Fibroblast of lung (primary cell): ENCODE measurements at regions not wholly inside any gene's neighbourhood (a gene's known extent, or its start where the extent isn't known, plus 50 kb on each side); places are given as distances from the start of the nearest gene placed in this dataset.

ENCODE experiments used
- EZH2 ChIP-seq: IDR thresholded peaks from 2 replicates; pipeline ENCODE4 v1.5.1; 2012; ENCODE audit warnings: low read length, control low read depth, mild to moderate bottlenecking; ENCODE audit errors: missing control alignments
- TF ChIP-seq, protein P1 (sequence below), 2 donors: IDR thresholded peaks in 1 of 2; conservative IDR thresholded peaks in 1 of 2; 1 replicate in 1 of 2; 2 replicates in 1 of 2; pipeline ENCODE4 v1.5.1; 2011 to 2012; ENCODE audit warnings: low read length in 2 of 2, control low read depth in 1 of 2, inconsistent platforms in 1 of 2, low read depth in 1 of 2, mild to moderate bottlenecking in 1 of 2

DNA sequence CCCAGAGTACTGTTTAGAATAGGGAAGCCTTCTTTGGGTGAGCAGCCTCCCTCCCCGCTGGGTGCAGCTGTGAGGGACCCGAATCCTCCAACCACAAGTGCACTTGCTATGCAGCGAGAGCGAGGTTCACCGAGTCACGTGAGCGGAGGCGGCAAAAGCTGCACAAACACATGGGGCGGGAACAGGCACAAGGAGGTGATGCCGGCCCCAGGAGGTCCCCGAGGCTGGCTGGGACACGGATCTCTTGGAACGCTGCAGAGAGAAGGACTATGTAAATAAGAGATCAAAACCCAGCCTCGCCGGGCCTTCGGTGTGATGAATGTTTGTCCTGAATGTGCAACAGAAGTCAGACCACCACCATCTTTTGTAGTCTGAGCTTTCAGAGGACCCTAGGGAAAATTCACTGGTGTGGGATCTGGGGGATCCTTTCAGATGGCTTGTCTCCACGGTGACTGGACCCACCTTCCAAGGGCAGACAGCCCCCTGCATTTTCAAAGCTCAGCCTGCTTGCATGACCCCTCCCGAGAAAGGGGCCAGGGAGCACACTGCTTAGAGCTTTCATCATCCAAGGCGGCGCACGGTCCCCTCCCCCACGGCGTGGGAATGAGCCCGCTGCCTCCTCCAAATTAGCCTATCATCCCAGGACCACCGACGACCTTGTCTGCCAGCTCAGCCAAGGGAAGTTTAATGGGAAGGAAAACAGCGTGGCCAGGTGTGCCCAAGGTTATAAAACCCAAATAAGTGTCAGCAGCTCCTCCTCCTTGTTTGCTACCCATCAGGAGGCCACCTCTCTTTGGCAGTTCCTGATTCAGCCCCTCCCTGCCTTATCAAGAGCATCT lies 327.7 kb downstream of the CXCL12 start:
- TF ChIP-seq, protein P1, sequence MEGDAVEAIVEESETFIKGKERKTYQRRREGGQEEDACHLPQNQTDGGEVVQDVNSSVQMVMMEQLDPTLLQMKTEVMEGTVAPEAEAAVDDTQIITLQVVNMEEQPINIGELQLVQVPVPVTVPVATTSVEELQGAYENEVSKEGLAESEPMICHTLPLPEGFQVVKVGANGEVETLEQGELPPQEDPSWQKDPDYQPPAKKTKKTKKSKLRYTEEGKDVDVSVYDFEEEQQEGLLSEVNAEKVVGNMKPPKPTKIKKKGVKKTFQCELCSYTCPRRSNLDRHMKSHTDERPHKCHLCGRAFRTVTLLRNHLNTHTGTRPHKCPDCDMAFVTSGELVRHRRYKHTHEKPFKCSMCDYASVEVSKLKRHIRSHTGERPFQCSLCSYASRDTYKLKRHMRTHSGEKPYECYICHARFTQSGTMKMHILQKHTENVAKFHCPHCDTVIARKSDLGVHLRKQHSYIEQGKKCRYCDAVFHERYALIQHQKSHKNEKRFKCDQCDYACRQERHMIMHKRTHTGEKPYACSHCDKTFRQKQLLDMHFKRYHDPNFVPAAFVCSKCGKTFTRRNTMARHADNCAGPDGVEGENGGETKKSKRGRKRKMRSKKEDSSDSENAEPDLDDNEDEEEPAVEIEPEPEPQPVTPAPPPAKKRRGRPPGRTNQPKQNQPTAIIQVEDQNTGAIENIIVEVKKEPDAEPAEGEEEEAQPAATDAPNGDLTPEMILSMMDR (conservative IDR thresholded peaks at IDR 0.05 in 1 of 2, IDR thresholded peaks at IDR 0.05 in 1 of 2; ENCODE audit: low read depth in 1 of 2, low read length in 2 of 2) = no peak
- no peak for TF ChIP-seq EZH2
